Testis (tissue), 2 donors: ENCODE measurements at regions not wholly inside any gene's neighbourhood (a gene's known extent, or its start where the extent isn't known, plus 50 kb on each side); places are given as distances from the start of the nearest gene placed in this dataset.

Source experiments
- DNase-seq: peaks from one replicate; pipeline ENCODE4 v3.0.0-alpha.2; 2019
- H3K27ac ChIP-seq, 2 donors: fragments of 200-600 bp; sonication (generic); one replicate each; pipeline ENCODE4 v1.5.1; 2019
- H3K27me3 ChIP-seq: fragments of 200-600 bp; sonication (generic); one replicate; pipeline ENCODE4 v1.5.1; 2019
- H3K36me3 ChIP-seq: fragments of 200-600 bp; sonication (generic); one replicate; pipeline ENCODE4 v1.5.1; 2017; ENCODE audit warnings: low read depth; ENCODE audit errors: missing control alignments
- H3K4me1 ChIP-seq: fragments of 200-600 bp; sonication (generic); one replicate; pipeline ENCODE4 v1.5.1; 2019
- H3K4me3 ChIP-seq, 2 donors: fragments of 200-600 bp; sonication (generic); one replicate each; pipeline ENCODE4 v1.5.1; 2017 to 2019
- H3K9me3 ChIP-seq: fragments of 200-600 bp; sonication (generic); one replicate; pipeline ENCODE4 v1.5.1; 2017
- POLR2A ChIP-seq: fragments of 450-650 bp; IDR thresholded peaks from one replicate; pipeline ENCODE4 v1.6.1; 2017; ENCODE audit warnings: antibody characterized with exemption, mild to moderate bottlenecking, moderate library complexity
- WGBS, 2 donors: methylation state at CpG; one replicate each; pipeline ENCODE4 v1.1.5; 2018; 5-methylcytosine and 5-hydroxymethylcytosine counted together
- intact Hi-C: fragments of 100-400 bp; cut with DNase I; formaldehyde crosslinking; loops from one replicate; pipeline ENCODE4 v1.15.1; 2023; ENCODE audit warnings: low total_unique reads
- TF ChIP-seq, protein P1 (sequence below), 3 experiments: fragments of 450-650 bp in 2 of 3; fragments of 200-600 bp in 1 of 3; sonication (generic) in 1 of 3; IDR thresholded peaks; one replicate each; pipeline ENCODE4 v1.5.1; 2016 to 2019; ENCODE audit warnings: antibody characterized with exemption in 3 of 3, mild to moderate bottlenecking in 2 of 3, moderate library complexity in 1 of 3

GRCh38 chr13:63090524-63090923, 1674.9 kb upstream of the PCDH20 start:
- TF ChIP-seq POLR2A = no peak
- TF ChIP-seq, protein P1, sequence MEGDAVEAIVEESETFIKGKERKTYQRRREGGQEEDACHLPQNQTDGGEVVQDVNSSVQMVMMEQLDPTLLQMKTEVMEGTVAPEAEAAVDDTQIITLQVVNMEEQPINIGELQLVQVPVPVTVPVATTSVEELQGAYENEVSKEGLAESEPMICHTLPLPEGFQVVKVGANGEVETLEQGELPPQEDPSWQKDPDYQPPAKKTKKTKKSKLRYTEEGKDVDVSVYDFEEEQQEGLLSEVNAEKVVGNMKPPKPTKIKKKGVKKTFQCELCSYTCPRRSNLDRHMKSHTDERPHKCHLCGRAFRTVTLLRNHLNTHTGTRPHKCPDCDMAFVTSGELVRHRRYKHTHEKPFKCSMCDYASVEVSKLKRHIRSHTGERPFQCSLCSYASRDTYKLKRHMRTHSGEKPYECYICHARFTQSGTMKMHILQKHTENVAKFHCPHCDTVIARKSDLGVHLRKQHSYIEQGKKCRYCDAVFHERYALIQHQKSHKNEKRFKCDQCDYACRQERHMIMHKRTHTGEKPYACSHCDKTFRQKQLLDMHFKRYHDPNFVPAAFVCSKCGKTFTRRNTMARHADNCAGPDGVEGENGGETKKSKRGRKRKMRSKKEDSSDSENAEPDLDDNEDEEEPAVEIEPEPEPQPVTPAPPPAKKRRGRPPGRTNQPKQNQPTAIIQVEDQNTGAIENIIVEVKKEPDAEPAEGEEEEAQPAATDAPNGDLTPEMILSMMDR (IDR thresholded peaks at IDR 0.05) = no peak
- intact Hi-C loops = no loop called here
- H3K27me3 ChIP-seq = no peaks in the 10 kb centered on the region
- H3K27ac ChIP-seq = no peak overlapping the region
- H3K4me1 ChIP-seq = no peaks in the 10 kb centered on the region
- no peak for DNase-seq
- 59 to 73% methylated on average over 1 of the region's 1 CpG for WGBS, 2 donors
- H3K9me3 ChIP-seq = no peaks in the 10 kb centered on the region
- H3K36me3 ChIP-seq = no peaks in the 10 kb centered on the region
- H3K4me3 ChIP-seq = no peak overlapping the region

DNA sequence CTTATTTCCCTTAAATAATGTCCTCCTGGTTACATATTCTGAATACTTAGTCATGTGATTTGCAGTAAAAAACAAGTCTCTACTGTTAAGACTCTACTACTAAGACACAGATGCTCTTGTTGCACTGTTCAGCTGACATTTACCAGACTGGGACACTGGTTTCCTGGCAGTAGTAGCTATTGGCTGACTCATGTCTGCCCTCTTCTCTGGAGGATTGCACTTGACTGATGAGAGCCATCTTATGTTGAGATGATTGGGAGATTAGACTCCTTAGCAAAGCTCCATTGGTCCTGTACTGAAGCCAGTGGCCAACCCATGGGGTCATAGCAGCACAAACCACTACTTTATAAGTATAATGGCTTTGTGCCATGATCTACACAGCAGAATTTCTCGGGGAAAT, 1672.6 kb upstream of the PCDH20 start:
- 77 to 92% methylated on average over 1 of the region's 1 CpG for WGBS, 2 donors
- no peak overlapping the region for H3K27ac ChIP-seq
- DNase-seq = no peak

DNA sequence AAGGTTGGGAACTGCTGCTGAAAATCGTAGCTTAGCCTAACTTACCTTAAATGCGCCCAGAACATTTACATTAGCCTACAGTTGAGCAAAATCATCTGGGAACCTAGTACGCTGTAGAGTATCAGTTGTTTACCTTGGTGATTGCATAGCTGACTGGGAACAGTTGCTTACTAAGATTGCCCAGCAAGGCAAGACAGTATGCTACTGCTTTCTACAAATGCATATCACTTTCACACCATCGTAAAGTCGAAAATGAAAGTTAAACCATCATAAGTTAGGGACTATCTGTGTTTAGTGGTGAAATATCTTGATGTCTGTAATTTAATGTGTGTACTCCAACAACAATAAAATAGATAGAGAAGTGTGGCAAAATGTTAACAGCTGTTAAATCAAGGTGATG, 1670.6 kb upstream of the PCDH20 start:
- no peak for DNase-seq
- no peaks in the 10 kb centered on the region for H3K4me1 ChIP-seq
- H3K4me3 ChIP-seq = no peak overlapping the region
- WGBS, 2 donors = 82 to 84% methylated on average over 5 of the region's 5 CpGs
- intact Hi-C loops = no loop called here
- no peaks in the 10 kb centered on the region for H3K36me3 ChIP-seq
- no peak overlapping the region for H3K27ac ChIP-seq
- H3K9me3 ChIP-seq = no peaks in the 10 kb centered on the region
- H3K27me3 ChIP-seq = no peaks in the 10 kb centered on the region
- no peak for TF ChIP-seq POLR2A
- TF ChIP-seq, protein P1 (IDR thresholded peaks at IDR 0.05) = no peak

More for the DNA sequence above, 1672.6 kb upstream of the PCDH20 start:
- intact Hi-C loops = no loop called here
- H3K4me1 ChIP-seq = no peaks in the 10 kb centered on the region
- no peak overlapping the region for H3K4me3 ChIP-seq
- no peaks in the 10 kb centered on the region for H3K27me3 ChIP-seq
- TF ChIP-seq POLR2A = no peak
- TF ChIP-seq, protein P1 (IDR thresholded peaks at IDR 0.05) = no peak
- H3K36me3 ChIP-seq = no peaks in the 10 kb centered on the region
- H3K9me3 ChIP-seq = no peaks in the 10 kb centered on the region

DNA sequence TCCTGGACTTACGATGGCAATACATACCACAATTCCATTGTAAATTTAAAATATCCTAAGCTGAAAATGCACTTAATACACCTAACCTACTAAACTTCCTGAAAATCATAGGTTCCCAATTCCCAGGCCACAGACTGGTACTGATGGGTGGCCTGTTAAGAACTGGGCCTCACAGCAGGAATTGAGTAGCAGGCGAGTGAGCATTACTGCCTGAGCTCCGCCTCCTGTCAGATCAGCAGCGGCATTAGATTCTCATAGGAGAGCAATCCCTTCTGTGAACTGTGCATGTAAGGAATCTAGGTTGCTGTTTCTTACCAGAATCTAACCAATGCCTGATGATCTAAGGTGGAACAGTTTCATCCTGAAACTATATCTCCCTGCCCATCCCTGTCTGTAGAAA, 1670.2 kb upstream of the PCDH20 start:
- intact Hi-C loops = no loop called here
- no peak for TF ChIP-seq POLR2A
- TF ChIP-seq, protein P1 (IDR thresholded peaks at IDR 0.05) = no peak
- Histone ChIP-seq H3K36me3 (no peaks in the 10 kb centered on the region), H3K4me3 (no peak overlapping the region), H3K27me3 (no peaks in the 10 kb centered on the region), H3K27ac (no peak overlapping the region), H3K4me1 (no peaks in the 10 kb centered on the region), H3K9me3 (no peaks in the 10 kb centered on the region)
- 65 to 74% methylated on average over 4 of the region's 4 CpGs for WGBS, 2 donors
- no peak for DNase-seq

- H3K4me3 ChIP-seq = no peak overlapping the region
- TF ChIP-seq POLR2A = no peak
- TF ChIP-seq, protein P1 (IDR thresholded peaks at IDR 0.05) = no peak
- no peak overlapping the region for H3K27ac ChIP-seq
- no peaks in the 10 kb centered on the region for H3K4me1 ChIP-seq
- H3K9me3 ChIP-seq = no peaks in the 10 kb centered on the region
- DNase-seq = no peak
- H3K36me3 ChIP-seq = no peaks in the 10 kb centered on the region
- 83 to 89% methylated on average over 2 of the region's 2 CpGs for WGBS, 2 donors
- no peaks in the 10 kb centered on the region for H3K27me3 ChIP-seq
- intact Hi-C loops = no loop called here
Measured at GRCh38 chr13:63081400-63082014, 1665.9 kb upstream of the PCDH20 start.
